NCI-H2107 treated with DMSO at 0.1 percent for 48 hours (cell line): ENCODE measurements at regions not wholly inside any gene's neighbourhood (a gene's known extent, or its start where the extent isn't known, plus 50 kb on each side); places are given as distances from the start of the nearest gene placed in this dataset.
A peak's percentile ranks its signal among the peaks of the same experiment; 100 is the strongest.
"Not testable (repeated sequence)": the region's sequence is repeated elsewhere in the genome, so short reads cannot be mapped to it uniquely, and the experiment has no call there.

Experiments
- DNase-seq: peaks from one replicate; lab custom pipeline; 2025; ENCODE audit not compliant: unreplicated experiment; lab: John Stamatoyannopoulos, UW

DNA sequence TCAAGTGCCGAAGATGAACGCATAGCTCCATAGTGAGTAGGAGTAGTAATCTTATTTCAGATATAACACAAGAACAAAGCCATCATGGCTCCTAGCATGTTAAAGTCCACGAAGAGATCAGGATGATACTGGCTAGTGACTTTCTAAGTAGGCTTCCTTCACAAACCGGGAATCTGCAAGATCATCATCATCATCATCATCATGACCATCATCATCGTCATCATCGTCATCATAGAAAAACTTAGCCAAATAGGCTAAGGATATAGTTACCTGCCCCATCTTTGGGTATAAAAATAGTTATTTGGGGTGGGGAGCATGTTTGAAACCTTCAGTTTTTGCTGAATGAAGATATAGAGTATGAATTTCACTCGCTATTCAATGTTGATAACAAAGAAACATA lies 57.9 kb downstream of the PYDC2 start:
- DNase-seq = no peak

DNA sequence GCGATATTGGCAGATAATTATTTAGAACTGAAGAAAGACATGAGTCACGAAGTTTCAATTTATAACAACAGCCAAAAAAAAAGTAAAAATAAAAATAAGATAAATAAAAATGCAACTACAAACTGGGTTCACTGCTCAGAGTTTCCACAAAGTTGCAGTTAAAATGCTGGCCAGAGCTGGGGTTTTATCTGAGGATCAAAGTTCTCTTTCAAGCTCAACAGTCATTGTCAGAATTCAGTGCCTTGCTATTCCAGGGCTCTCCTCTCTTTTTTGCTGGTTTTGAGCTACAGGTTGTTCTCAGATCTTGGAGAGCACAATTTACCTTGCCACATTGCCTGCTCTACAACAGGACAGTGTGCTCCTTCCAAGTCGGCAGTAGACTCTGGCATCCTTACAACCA lies 60.1 kb downstream of the PYDC2 start:
- no peak for DNase-seq

DNA sequence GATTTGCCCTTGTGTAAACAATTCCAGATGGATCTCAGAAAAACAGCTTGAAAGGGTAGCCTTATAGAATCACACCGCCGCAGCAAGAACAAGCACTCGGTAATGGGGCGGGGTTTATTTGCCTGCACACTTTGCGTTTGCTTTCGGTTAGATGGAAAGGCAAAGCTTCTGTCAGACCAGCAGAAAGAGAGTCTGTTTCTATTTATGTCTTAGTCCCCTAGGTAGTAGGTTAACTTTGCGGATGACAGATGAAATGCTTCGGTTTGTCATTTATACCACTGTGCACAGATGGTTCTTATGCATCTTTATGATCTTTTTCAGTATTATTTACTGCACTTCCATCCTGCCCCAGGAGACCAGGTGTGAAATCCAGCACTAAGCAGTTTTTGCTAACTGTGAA lies 62.2 kb downstream of the PYDC2 start:
- DNase-seq = peak; percentile 55

DNA sequence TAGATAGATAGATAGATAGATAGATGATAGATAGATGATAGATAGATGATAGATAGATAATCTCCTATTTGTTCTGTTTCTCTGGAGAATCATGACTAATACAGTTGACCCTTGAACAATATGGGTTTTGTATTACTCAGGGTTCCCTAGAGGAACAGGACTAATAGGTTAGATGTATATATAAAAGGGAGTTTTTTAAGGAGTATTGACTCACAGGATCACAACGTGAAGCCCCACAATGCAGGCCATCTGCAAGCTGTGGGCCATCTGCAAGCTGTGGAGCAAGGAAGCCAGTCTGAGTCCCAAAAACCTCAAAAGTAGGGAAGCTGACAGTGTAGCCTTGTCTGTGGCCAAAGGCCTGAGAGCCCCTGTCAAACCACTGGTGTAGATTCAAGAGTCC lies 67.6 kb downstream of the PYDC2 start:
- DNase-seq = no peak

DNA sequence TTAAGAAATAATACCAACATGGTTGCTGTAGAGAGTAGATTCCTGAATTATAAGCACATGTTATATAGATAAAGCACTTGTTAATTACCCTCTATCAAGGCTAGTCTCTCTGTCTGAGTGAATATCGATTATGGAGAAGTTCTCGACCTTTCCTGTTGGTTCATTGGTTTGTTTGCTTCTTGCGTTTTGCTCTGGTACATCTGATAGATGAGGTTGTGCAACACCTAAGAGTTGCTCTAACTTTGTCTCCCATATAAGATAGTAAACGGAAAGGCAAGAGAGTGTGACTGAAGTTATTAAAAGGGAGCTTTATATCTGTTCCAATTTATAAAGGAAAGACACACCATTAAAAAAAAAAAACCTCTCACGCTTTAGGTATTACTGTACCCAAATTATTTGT lies 69.0 kb downstream of the PYDC2 start:
- no peak for DNase-seq

DNA sequence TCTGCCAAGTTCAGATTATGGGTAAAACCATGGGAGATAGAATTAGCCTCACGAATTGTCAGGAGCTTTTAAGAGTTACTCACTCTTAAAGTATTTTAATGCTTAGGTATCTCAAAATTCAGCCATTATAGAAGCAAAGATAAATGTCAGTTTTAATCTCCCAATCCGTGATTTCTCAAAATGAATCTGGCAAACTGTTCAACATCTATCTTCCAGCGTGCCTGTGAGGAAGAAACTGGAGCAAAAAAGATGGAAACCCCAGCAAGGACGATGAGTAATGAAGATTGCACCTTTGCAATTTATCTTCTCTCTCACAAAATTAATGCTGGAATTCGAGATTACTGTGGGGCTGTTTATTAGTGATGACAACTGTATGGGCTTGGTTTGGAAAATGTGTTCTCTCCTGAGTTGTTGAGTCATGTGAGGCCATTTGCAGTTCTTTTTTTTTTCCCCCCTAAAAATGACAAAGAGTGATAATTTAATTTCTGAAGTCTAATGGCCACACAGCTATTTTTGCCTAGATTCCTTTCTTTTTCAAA lies 70.5 kb downstream of the PYDC2 start:
- no peak for DNase-seq

DNA sequence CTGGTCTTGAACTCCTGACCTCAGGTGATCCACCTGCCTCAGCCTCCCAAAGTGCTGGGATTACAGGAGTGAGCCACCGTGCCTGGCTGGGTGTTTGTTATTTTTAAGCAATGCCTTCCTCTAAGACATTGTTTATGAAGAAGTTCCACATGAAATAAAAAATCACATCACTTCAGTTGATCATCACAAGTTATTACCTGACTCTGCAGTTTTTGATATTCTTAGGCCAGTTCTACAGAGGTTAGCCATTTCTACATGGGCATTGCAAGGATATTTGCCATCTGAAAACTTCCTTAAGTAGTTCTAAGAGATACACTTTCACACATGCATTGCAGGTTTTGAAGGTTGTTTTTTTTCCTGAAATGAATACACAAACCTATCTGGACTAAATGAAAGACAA lies 82.1 kb downstream of the PYDC2 start:
- no peak for DNase-seq

DNA sequence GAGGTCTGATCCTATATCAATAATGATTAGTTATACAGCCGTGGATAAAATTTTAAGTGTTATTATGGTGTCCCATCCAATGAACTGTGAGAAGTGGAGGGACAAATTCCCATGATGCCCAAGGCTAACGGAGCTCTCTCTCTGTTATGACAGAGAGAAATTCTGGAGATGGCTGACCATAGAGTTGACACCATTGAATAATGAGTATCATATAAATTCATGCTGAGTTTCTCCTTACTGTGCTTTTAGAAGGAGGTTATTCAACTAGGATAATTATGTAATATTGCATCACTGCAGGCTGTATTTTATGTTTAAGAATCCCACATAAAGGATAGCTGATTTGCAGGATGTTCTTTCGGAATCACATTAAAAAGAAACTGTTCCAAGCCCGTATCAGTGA lies 82.9 kb downstream of the PYDC2 start:
- DNase-seq = no peak

DNA sequence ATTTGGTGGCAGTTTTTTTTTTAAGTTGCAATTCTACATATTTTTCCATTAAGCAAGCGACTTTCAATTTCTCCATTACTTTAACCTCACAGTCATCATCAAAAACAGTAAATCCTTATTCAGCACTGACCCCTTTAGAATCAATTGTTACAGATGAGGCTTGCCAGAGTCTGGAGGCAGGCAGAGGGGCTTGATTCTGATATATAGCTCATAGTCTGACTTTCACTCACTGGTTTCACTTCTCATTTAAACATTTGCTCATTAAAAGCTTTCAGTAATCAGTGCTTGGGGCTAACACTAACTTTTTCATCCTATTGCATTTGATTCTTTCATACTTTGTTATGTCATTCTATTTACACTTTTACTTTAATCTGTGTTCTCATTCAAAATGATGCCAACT lies 88.4 kb downstream of the PYDC2 start:
- DNase-seq = no peak

DNA sequence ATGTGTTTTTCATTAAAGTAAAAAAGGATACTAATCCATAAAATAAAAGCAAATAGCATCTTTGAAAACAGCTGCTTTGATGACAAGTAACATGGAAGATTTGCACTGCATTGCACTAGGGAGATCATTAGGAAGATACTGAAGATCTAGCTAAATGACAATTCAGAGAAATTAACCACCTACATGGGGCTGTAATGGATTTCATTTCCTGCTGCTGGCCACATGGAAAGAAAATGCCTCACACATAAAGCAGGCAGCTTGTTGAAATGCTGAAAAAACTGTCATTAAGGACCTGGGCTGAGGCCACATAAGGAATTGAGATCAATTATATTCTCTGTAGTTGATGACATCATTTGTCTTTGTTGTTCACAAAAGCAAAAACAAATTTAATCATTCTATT lies 94.1 kb downstream of the PYDC2 start:
- DNase-seq = no peak

DNA sequence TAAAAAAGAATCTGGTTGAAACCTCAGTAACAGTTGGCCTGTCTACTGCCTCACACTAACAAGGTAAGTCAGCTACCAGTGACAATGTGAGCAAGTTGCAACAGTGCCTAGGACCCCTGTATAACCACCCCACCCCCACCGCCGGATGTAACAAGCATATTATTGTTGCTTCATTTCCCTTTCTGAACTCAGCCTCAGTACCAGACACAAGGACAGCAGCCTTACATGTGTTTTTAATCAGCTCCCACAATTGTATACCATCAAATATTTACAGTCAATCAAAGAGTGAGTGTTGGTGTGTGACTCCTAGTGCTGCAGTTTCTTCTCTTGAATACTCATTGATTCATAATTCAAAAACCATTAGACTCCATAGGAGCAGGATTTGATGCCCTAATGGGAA lies 96.4 kb downstream of the PYDC2 start:
- DNase-seq = no peak

DNA sequence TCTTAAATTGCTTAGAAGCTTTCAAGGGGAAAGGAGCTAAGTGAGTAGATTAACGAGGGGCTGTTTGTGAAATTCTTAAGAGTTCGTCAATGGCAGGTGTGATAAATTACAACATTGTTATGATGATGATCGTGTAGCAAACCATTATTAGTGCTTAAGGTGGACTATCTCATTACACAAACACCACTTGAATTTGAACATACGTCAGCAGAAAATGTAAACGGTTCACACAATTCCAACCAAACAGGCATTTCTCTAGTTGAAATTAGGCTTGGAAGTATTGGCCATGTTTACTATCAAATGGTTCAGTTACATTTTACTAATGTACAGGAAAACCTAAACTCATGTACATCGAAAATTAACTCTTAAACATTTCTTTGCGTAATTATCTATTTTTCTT lies 102.8 kb downstream of the PYDC2 start:
- DNase-seq = no peak

DNA sequence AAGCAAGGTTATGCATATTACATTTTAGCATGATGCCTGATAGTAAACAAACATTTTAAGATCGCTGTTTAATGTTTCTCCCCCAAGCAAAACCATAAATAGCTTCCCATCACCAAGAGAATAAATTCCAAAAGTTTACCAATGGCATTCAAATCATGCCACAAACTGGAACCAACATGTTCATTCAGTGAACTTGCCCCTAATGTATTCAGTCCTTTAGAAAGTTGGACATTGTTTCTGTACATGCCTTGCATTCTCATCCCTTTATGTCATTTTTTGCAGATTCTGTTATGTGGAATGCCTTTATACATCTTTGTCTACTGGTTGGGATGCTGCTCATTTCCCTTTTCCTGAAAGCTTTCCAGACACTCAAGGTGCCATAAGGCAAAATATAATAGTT lies 105.5 kb downstream of the PYDC2 start:
- no peak for DNase-seq

DNA sequence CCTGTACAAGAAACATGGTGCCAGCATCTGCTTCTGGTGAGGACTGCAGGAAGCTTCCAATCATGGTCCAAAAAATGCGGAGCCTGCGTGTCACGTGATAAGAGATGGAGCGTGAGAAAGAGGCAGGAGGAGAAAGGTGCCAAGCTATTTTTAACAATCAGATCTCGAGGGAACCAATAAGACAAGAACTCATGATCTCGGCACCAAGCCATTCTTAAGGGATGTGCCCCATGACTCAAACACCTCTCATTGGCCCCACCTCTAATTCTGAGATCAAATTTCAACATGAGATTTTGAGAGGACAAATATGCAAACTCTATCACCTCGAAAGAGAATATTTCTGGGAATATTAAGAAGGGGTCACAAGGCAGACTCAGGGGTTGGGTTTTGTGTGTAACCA lies 107.2 kb downstream of the PYDC2 start:
- DNase-seq = no peak

DNA sequence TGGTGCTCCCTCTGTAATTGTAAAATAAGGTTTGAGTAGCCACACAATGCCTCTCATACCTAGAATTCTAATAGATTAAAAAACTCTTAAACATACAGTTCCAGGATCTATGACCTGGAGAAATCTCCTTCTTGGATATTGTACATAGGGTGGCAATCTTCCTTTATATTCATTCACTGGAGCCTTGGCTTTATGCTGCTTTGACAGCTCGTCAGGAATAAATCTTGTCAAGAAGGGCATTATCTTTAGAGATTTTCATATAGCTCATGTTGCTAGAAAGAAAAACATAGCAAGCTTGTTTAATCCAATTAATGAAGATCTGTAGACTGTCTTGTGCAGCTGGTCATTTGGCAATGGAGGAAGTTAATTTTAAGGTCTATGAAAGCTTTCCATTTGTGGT lies 131.1 kb downstream of the PYDC2 start:
- DNase-seq = no peak

DNA sequence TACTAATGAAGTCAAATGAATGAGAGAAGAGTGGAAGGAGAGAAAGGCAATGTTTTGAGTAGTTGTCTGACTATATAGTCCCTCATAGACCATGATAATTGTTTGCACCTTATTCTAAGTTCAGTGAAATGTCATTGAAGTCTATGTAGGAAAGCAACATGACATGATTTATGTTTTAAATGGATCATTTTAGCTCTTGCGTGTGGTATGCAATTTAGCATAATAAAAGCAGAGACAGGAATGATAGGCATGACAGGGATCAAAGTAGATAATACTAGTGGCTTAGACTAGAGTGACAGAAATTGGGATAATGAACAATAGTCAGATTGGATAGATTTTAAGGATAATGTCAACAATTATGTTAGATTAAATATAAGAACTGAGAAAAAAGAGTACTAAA lies 132.5 kb downstream of the PYDC2 start:
- DNase-seq = no peak

DNA sequence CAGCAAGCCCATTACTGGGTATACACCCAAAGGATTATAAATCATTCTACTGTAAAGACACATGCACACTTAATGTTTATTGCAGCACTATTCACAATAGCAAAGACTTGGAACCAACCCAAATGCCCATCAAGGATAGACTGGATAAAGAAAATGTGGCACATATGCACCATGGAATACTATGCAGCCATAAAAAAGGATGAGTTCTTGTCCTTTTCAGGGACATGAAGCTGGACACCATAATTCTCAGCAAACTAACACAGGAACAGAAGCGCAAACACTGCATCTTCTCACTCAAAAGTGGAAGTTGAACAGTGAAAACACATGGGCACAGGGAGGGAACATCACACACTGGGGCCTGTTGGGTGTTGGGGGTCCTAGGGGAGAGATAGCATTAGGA lies 154.5 kb downstream of the PYDC2 start:
- DNase-seq = not testable (repeated sequence)

DNA sequence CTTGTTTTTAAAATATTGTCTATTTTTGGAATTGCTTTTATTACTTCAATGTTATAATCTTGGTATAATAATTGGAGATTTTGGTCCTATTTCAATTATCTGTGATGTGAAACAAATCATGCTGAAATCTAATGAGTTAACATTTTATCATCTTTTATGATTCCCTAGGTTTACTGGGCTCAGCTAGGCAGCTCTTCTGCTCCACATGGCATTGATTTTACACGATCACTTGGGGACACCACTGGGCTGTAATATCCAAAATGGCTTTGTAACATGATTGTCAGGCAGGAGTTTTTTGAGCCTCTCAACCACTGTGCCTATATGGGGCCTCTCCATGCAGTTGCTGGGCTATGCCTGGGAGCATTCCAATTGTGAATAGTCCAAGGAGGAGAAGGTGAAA lies 163.3 kb downstream of the PYDC2 start:
- DNase-seq = no peak

DNA sequence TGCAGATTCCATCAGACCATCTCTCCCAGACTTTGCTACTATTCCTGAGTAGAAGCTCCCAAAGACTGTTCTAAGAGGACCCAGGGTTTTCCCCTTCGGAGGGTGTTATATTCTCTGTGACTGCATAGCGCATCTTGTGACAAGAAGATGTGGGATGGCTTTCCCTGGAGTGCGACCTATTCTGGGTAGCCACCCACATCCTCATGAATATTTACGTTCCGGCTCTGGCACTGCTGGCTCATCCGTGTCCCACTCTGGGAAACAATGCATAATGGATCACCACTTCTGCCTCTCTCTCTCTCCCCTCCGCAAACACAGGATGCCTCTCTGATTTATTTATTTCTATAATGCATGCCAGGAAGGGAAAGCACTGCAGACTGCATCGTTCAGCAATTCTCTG lies 166.1 kb downstream of the PYDC2 start:
- DNase-seq = no peak

DNA sequence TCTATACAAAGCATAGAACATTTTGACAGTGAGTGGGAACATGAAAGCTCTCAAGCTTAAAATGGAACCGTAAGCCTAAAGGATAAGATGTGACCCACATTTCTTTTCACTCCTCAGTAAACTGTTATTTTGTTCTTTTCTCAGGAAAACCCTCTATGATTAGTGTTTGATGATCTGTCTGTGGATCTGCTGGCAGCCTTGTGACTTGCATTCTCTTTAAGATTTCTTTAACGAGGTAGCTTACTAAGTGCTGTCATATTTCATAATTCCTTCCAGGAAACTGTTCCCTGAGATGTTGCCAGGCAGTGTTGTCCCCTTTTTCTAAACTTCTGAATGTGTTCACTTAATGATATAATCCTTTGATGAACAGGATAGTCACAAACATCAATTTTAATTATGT lies 167.6 kb downstream of the PYDC2 start:
- DNase-seq = no peak

DNA sequence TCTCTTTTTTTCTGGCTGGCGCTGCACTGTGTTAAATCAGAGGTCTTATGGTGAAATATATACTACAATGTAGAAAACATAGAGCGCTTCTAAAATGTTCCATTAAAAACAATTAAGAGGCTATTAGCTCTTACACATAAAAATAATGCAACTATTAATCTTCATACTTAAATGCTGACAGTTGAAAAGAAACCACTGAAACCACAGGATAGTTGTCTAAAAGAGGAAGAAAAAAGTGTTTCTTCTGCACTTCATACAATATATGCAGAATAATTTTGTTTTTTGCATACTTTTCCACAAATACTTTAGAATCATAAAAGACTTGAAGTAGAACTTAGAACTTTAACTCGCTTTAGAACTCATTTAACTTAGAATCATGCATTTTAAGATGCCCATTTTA lies 170.5 kb downstream of the PYDC2 start:
- no peak for DNase-seq

DNA sequence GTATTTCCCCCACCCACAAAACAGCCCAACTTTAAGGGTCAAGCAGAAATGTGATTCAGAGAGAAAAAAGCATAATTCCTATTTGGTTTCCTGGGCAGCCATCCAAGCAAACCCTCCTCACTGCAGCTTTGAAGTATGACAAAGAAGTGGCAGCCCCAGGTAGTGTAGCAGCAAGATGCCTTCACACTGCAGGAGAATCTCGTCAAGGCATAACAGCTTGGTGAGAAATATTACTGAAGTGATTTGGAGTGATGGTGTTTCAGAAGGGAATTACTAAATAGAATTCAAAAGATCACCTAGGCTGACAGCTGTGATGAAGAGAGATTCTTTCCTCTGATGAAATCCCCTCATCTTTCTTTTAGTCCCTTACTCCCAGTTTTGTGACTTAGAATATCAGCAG lies 173.9 kb downstream of the PYDC2 start:
- DNase-seq = no peak

DNA sequence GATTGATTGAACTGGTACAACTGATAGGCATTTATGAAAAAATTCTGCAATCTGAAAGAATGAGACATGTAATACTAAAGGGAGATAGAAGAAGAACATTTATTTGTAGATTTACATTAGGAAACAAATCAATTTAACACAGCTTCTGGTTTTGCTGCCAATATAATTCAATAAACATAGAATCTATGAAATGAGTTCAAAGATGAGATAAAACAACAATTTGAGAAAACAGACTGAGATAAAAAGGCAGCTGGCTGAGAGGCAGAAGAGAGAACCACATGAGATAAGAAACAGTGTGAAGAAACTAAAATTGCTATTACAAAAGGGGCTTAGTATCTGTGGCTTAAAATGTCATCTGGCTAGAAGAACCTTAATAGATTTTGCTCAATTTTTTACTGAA lies 176.6 kb downstream of the PYDC2 start:
- no peak for DNase-seq

DNA sequence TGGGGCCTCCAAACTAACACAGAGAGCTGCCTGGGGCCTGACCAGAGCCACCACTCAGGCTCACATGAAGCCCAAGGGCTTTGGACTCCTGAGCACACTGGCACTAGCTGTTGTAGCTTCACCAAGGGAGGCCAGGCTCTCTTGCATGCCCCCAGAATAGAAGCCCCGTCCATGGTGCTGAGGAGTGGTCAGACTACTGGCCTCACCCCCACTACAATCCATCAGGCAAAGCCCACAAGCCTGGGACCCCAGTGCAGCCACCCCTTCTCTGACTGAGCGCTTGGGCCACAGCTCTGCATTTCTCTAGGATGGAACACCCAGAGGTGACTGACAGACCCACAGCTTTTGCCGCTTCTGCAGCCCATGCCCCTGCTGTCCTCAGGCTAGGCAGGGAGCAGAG lies 180.8 kb downstream of the PYDC2 start:
- DNase-seq = no peak
